Neural cell (in vitro differentiated cells): ENCODE measurements at regions not wholly inside any gene's neighbourhood (a gene's known extent, or its start where the extent isn't known, plus 50 kb on each side); places are given as distances from the start of the nearest gene placed in this dataset.

Source experiments
- CTCF ChIP-seq: fragments of 450-650 bp; IDR thresholded peaks from 2 replicates; pipeline ENCODE4 v1.5.1; 2014; ENCODE audit warnings: antibody characterized with exemption, mild to moderate bottlenecking, moderate library complexity; ENCODE audit not compliant: poor library complexity, severe bottlenecking
- EP300 ChIP-seq: fragments of 450-650 bp; conservative IDR thresholded peaks from 2 replicates; pipeline ENCODE4 v1.6.1; 2014; ENCODE audit warnings: antibody characterized with exemption, mild to moderate bottlenecking, moderate library complexity; ENCODE audit not compliant: poor library complexity, severe bottlenecking
- EZH2 ChIP-seq: fragments of 200-600, 300-800 bp; shearing (Covaris generic), sonication (generic); IDR thresholded peaks from 2 replicates; pipeline ENCODE4 v1.6.1; 2014; ENCODE audit warnings: antibody characterized with exemption, low read length, borderline replicate concordance, mild to moderate bottlenecking; ENCODE audit not compliant: insufficient read depth, poor library complexity, severe bottlenecking
- POLR2AphosphoS5 ChIP-seq: IDR thresholded peaks from 2 replicates; pipeline ENCODE4 v1.6.1; 2012
- REST ChIP-seq: IDR thresholded peaks from 2 replicates; pipeline ENCODE4 v1.6.1; 2012; ENCODE audit warnings: borderline replicate concordance
- TAF1 ChIP-seq: IDR thresholded peaks from 2 replicates; pipeline ENCODE4 v1.6.1; 2012; ENCODE audit warnings: low read depth

DNA sequence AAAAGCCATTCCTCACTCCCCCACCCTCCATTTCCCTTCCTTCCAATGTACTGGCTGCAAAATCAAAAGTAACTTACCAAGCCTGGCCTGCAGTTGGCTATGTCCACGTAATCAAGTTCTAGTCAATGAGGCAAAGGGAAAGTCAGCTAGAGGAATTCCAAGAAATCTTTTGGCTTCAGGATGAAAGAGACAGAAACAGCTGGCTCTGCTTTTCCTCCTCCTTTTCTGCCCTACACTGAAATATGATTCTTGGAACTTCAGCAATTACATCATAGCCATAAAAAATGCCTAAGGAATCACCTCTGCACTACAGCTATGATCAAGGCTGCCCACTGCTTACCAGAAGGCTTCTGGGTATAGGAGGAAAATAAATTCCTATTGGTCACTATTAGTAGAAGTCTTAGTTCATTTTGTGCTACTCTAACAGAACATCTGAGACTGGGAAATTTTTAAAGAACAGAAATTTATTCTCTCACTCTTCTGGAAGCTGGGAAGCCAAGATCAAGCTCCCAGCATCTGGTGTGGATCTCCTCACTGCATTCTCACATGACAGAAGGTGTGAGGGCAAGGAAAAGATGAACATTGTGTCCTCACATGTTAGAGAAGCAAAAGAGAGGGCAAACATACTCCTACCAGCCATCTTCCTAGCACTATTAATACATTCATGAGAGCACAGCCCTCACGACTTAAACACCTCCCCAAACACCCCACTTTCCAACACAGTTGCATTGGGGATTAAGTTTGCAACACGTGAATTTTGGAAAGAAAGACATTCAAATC, 219.9 kb downstream of the TMX3 start:
- TF ChIP-seq CTCF = no peak
- no peak for TF ChIP-seq POLR2AphosphoS5
- no peak for TF ChIP-seq TAF1
- no peak for TF ChIP-seq EP300
- TF ChIP-seq REST = no peak
- TF ChIP-seq EZH2 = no peak
